ENCODE measurements at regions not wholly inside any gene's neighbourhood (a gene's known extent, or its start where the extent isn't known, plus 50 kb on each side); places are given as distances from the start of the nearest gene placed in this dataset.

DNA sequence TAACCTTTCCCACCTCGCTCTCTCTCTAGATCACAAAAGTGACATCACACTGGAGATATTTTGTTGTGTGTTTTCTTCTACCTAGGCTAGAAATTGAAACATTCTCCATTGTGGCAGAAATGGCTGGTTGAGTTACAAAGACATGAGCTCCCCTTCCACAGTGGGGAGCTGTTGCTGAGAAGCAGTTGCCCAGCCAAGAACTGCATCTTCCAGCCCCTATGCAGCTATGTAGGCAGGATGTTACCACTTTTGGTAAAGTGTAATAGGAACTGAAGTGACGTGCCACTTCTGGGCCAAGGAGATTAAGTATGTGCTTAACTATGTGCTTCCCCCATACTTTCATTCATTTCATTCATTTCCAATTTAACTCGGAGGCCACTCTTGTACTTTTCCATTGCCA lies 138.7 kb upstream of the E2F7 start:
- Histone ChIP-seq H3K4me1 (replicated peaks in 1 of 2) (no peaks in the 10 kb centered on the region), H3K27me3 (no peaks in the 10 kb centered on the region), H3K27ac (no peak overlapping the region), H3K9me3 (replicated peaks in 1 of 3) (no peaks in the 10 kb centered on the region), H3K36me3 (replicated peaks in 1 of 2) (no peaks in the 10 kb centered on the region), H3K4me3 (no peak overlapping the region)
- DNase-seq = no peak
- TF ChIP-seq CTCF (IDR thresholded peaks at IDR 0.05) = no peak
- intact Hi-C loops (cut with DNase I) = no loop called here
- 65 to 72% (median 68%) methylated on average over 3 of the region's 3 CpGs for WGBS, 4 donors

- no peak for DNase-seq
- intact Hi-C loops (cut with DNase I) = no loop called here
- WGBS, 4 donors = 64 to 86% (median 75%) methylated on average over 2 of the region's 2 CpGs
- H3K4me1 ChIP-seq (replicated peaks in 1 of 2) = no peaks in the 10 kb centered on the region
- TF ChIP-seq POLR2A (IDR thresholded peaks at IDR 0.05) (no peak), CTCF (IDR thresholded peaks at IDR 0.05) (no peak)
- H3K9me3 ChIP-seq (replicated peaks in 1 of 3) = no peaks in the 10 kb centered on the region
- H3K27ac ChIP-seq = no peak overlapping the region
- no peaks in the 10 kb centered on the region for H3K27me3 ChIP-seq
- no peaks in the 10 kb centered on the region for H3K36me3 ChIP-seq (replicated peaks in 1 of 2)
- no peak overlapping the region for H3K4me3 ChIP-seq
Measured at GRCh38 chr12:77202457-77203060, 137.2 kb upstream of the E2F7 start.

DNA sequence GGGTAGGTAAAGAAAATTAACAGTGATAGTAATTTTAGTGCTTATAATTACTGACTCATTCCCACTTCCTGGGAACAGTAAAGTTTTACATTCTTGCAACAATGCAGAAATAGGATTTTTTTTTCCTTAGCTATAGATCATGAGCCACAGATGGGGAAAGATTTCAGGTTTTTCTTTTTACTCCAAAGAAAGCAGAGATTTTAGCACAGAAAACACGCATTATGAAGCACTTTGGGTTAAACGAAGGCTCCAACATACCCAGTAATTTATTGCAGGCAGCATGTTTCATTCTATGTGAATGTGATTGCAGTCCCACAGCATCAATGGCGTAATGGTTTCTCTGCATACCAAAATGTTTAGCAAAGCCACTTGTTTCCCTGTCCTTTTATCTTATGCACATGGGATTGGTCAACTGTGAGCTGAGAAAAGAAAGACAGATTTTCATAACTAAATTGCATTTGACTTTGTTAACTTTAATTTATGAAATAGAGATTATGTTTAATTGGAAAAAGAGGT lies 124.6 kb upstream of the E2F7 start:
- 54 to 71% (median 59%) methylated on average over 3 of the region's 3 CpGs for WGBS, 4 donors
- Histone ChIP-seq H3K4me1 (replicated peaks in 1 of 2) (no peaks in the 10 kb centered on the region), H3K9me3 (replicated peaks in 1 of 3) (no peaks in the 10 kb centered on the region), H3K36me3 (replicated peaks in 1 of 2) (no peaks in the 10 kb centered on the region), H3K27me3 (no peaks in the 10 kb centered on the region), H3K4me3 (no peak overlapping the region), H3K27ac (no peak overlapping the region)
- intact Hi-C loops (cut with DNase I) = no loop called here
- no peak for TF ChIP-seq CTCF (IDR thresholded peaks at IDR 0.05)
- no peak for TF ChIP-seq POLR2A (IDR thresholded peaks at IDR 0.05)
- no peak for DNase-seq

DNA sequence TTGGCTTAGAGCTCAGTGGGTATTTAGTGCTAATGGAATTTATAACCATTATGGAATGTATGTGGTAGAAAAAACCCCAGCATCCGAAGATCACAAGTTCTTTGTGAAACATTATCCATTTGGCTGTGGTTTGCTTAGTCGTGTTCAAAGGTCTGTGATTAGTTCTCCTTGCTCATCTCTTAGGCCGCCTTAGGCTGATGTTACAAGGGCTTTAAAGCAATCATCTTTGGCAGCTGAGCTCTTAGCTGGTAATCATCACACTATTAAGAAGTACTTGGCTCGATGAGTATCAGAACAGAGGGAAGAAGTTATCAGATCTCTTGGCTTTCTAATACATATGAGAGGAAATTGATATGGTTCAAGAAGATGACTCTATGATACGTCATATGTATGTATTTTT lies 124.1 kb upstream of the E2F7 start:
- 51 to 59% (median 54%) methylated on average over 5 of the region's 5 CpGs for WGBS, 4 donors
- H3K27ac ChIP-seq = no peak overlapping the region
- no peaks in the 10 kb centered on the region for H3K9me3 ChIP-seq (replicated peaks in 1 of 3)
- H3K27me3 ChIP-seq = no peaks in the 10 kb centered on the region
- H3K36me3 ChIP-seq (replicated peaks in 1 of 2) = no peaks in the 10 kb centered on the region
- H3K4me1 ChIP-seq (replicated peaks in 1 of 2) = no peaks in the 10 kb centered on the region
- TF ChIP-seq POLR2A (IDR thresholded peaks at IDR 0.05) (no peak), CTCF (IDR thresholded peaks at IDR 0.05) (no peak)
- no peak overlapping the region for H3K4me3 ChIP-seq
- DNase-seq = no peak
- intact Hi-C loops (cut with DNase I) = no loop called here

Measured in adrenal gland (tissue), 9 donors.